AG04449 (cell line): ENCODE measurements at regions not wholly inside any gene's neighbourhood (a gene's known extent, or its start where the extent isn't known, plus 50 kb on each side); places are given as distances from the start of the nearest gene placed in this dataset.

Experiments
- CTCF ChIA-PET: fragments of 350-600 bp; formaldehyde crosslinking; extraction: SDS; loops from one replicate; lab custom pipeline; 2021; ENCODE audit warnings: antibody characterized with exemption; lab: Yijun Ruan, JAX
- POLR2A ChIA-PET: fragments of 400-600, 350-600 bp; formaldehyde crosslinking; extraction: SDS; loops from one replicate; lab custom pipeline; 2020; ENCODE audit warnings: antibody characterized with exemption, inconsistent platforms; lab: Yijun Ruan, JAX
- DNase-seq: peaks from one replicate; pipeline ENCODE4 v3.0.0-alpha.2; 2010; ENCODE audit warnings: low read depth, low spot score
- H3K4me3 ChIP-seq: 2 replicates; pipeline ENCODE4 v1.5.1; 2011; ENCODE audit warnings: low read depth, mild to moderate bottlenecking, control low read depth, low read length
- CTCF ChIP-seq: IDR thresholded peaks from one replicate; pipeline ENCODE4 v1.5.1; 2011; ENCODE audit warnings: mild to moderate bottlenecking, moderate library complexity, low read length, control low read depth, inconsistent platforms; ENCODE audit not compliant: insufficient read depth; ENCODE audit errors: missing control alignments

GRCh38 chr18:69162649-69163048, 238.0 kb upstream of the DOK6 start:
- no peak overlapping the region for H3K4me3 ChIP-seq
- TF ChIP-seq CTCF = no peak
- ChIA-PET CTCF (no interaction called here), POLR2A (no interaction called here)
- no peak for DNase-seq

- POLR2A ChIA-PET = no interaction called here
- CTCF ChIA-PET = no interaction called here
- DNase-seq = no peak
- TF ChIP-seq CTCF = no peak
- H3K4me3 ChIP-seq = no peak overlapping the region
Observed at GRCh38 chr18:69172046-69172445, 228.6 kb upstream of the DOK6 start.

- no peak overlapping the region for H3K4me3 ChIP-seq
- no peak for TF ChIP-seq CTCF
- DNase-seq = no peak
- ChIA-PET POLR2A (no interaction called here), CTCF (no interaction called here)
Observed at GRCh38 chr18:69175681-69176080, 225.0 kb upstream of the DOK6 start.

- ChIA-PET POLR2A (no interaction called here), CTCF (no interaction called here)
- no peak for DNase-seq
- no peak overlapping the region for H3K4me3 ChIP-seq
- no peak for TF ChIP-seq CTCF
Observed at GRCh38 chr18:69176741-69177140, 223.9 kb upstream of the DOK6 start.

GRCh38 chr18:69177702-69178101, 223.0 kb upstream of the DOK6 start:
- ChIA-PET CTCF (no interaction called here), POLR2A (no interaction called here)
- no peak for TF ChIP-seq CTCF
- no peak for DNase-seq
- H3K4me3 ChIP-seq = no peak overlapping the region

GRCh38 chr18:69186162-69186561, 214.5 kb upstream of the DOK6 start:
- ChIA-PET CTCF (no interaction called here), POLR2A (no interaction called here)
- DNase-seq = no peak
- no peak for TF ChIP-seq CTCF
- no peak overlapping the region for H3K4me3 ChIP-seq
